ENCODE measurements at regions not wholly inside any gene's neighbourhood (a gene's known extent, or its start where the extent isn't known, plus 50 kb on each side); places are given as distances from the start of the nearest gene placed in this dataset.

DNA sequence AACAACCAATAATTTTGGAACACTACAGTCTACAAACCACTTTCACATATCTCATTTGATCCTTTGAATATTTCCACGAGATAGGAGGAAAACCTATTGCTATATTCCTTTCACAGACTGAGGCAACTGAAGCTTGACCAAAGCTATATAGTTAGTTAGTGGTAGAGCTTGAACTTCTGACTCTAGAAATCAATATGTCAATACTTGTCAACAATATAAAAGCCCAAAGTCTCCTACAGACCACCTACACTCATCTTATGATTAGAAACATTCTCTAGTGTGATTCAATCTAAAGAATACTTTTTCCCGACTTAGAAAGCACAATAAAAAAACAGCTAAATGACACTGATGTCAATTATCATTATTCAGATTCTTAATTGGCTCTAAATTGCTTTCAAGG, 139.4 kb downstream of the RPS29 start:
- CTCF ChIA-PET, result interaction anchor here (0.8 kb wide), 1 partner anchor 15 kb away, joined by 4 read pairs; no protein-coding TSS in a partner anchor
- Histone ChIP-seq H3K36me3 (ENCODE audit: low read depth, low read length) (no peaks in the 10 kb centered on the region), H4K20me1 (ENCODE audit: low read length) (no peaks in the 10 kb centered on the region), H3F3A (ENCODE audit: low read length, unreplicated experiment) (no peaks in the 10 kb centered on the region), H2AFZ (ENCODE audit: low read length) (no peak overlapping the region), H3K9me3 (ENCODE audit: low read length) (no peaks in the 10 kb centered on the region), H3K79me2 (ENCODE audit: low read length) (no peaks in the 10 kb centered on the region), H3K4me3 (ENCODE audit: low read length) (no peak overlapping the region), H3K4me1 (ENCODE audit: insufficient read depth, low read length) (no peaks in the 10 kb centered on the region), H3K27ac (ENCODE audit: low read length) (no peak overlapping the region), H3K9ac (ENCODE audit: low read length) (no peak overlapping the region), H3K27me3 (ENCODE audit: low read length) (peaks cover 35% of the 10 kb centered on the region; the same call in 1 of the 2 replicates), H3K4me2 (ENCODE audit: low read length) (no peak overlapping the region), H3K9me2 (replicated peaks; ENCODE audit: low read length) (no peaks in the 10 kb centered on the region)
- no peak for DNase-seq
- no TSS peak for BruUV-seq (replicated peaks)
- intact Hi-C loops (cut with micrococcal nuclease), result no loop called here
- TF ChIP-seq EZH2 (IDR thresholded peaks at IDR 0.05; ENCODE audit: low read length, unreplicated experiment) (no peak), EZH2phosphoT487 (IDR thresholded peaks at IDR 0.05; ENCODE audit: borderline replicate concordance, low read length) (no peak)
- TF ChIP-seq, protein P1, sequence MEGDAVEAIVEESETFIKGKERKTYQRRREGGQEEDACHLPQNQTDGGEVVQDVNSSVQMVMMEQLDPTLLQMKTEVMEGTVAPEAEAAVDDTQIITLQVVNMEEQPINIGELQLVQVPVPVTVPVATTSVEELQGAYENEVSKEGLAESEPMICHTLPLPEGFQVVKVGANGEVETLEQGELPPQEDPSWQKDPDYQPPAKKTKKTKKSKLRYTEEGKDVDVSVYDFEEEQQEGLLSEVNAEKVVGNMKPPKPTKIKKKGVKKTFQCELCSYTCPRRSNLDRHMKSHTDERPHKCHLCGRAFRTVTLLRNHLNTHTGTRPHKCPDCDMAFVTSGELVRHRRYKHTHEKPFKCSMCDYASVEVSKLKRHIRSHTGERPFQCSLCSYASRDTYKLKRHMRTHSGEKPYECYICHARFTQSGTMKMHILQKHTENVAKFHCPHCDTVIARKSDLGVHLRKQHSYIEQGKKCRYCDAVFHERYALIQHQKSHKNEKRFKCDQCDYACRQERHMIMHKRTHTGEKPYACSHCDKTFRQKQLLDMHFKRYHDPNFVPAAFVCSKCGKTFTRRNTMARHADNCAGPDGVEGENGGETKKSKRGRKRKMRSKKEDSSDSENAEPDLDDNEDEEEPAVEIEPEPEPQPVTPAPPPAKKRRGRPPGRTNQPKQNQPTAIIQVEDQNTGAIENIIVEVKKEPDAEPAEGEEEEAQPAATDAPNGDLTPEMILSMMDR (conservative IDR thresholded peaks at IDR 0.05; ENCODE audit: low read depth, low read length), result no peak
- no peak for ATAC-seq
- POLR2A ChIA-PET (ENCODE audit: unreplicated experiment), result no interaction called here

DNA sequence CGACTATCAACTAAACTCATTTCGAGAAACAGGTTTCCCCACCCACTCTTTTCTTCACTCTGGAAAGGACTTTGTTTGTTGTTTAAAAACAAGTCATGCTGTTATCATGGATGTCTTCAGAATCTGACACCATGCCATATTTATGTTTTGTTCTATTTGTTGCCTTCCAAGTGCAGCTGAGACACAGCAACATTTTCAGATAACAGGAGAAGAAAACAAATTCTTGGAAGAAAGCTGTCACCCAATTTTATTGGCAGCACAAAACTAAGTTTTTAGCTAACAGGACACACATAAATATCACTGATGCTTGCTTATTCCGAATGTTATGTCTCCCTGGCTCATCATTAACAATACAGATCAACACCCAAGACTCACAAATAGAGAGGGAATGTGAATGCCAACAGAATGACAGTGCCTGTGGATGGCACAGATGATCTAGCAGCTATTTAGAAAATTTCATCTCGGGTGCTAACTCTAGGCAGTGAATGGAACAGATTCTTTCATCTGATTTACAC, 147.9 kb downstream of the RPS29 start:
- Histone ChIP-seq H3K9me3 (ENCODE audit: low read length) (0 out of 2 replicates have a peak, but pooled peaks cover 4% of the 10 kb centered on the region), H3K9ac (ENCODE audit: low read length) (no peak overlapping the region), H2AFZ (ENCODE audit: low read length) (no peak overlapping the region), H3K36me3 (ENCODE audit: low read depth, low read length) (no peaks in the 10 kb centered on the region), H4K20me1 (ENCODE audit: low read length) (no peaks in the 10 kb centered on the region), H3K27me3 (ENCODE audit: low read length) (peaks cover 55% of the 10 kb centered on the region), H3K79me2 (ENCODE audit: low read length) (no peaks in the 10 kb centered on the region), H3K9me2 (replicated peaks; ENCODE audit: low read length) (no peaks in the 10 kb centered on the region), H3K27ac (ENCODE audit: low read length) (no peak overlapping the region), H3K4me2 (ENCODE audit: low read length) (no peak overlapping the region), H3K4me3 (ENCODE audit: low read length) (no peak overlapping the region), H3K4me1 (ENCODE audit: insufficient read depth, low read length) (no peaks in the 10 kb centered on the region), H3F3A (ENCODE audit: low read length, unreplicated experiment) (no peaks in the 10 kb centered on the region)
- intact Hi-C loops (cut with micrococcal nuclease), result no loop called here
- DNase-seq, result no peak
- CTCF ChIA-PET, result no interaction called here
- BruUV-seq (replicated peaks), result no TSS peak
- ATAC-seq, result no peak
- POLR2A ChIA-PET (ENCODE audit: unreplicated experiment), result no interaction called here
- no peak for TF ChIP-seq EZH2 (IDR thresholded peaks at IDR 0.05; ENCODE audit: low read length, unreplicated experiment)
- TF ChIP-seq EZH2phosphoT487 (IDR thresholded peaks at IDR 0.05; ENCODE audit: borderline replicate concordance, low read length), result no peak
- TF ChIP-seq, protein P1 (conservative IDR thresholded peaks at IDR 0.05; ENCODE audit: low read depth, low read length), result no peak

DNA sequence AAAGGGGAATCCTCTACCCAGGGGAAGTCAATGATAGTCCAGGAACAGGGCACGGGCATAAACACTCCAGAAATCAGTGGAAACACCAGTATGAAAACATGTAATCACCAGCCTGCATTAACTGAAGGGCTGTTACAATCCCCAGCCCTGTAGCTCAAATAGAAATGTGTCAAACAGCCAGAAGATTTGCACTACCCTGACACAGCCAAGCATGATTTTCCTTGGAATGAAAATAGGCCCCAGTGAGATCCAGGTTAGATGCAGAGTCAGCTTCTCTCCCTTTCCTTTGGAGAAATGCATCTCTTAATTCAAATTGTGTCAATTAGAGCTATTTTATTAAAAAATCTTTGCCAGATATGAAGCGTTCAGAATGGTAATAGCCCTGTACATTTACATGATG, 158.1 kb downstream of the RPS29 start:
- no peak overlapping the region for H3K9ac ChIP-seq (ENCODE audit: low read length)
- no peaks in the 10 kb centered on the region for H4K20me1 ChIP-seq (ENCODE audit: low read length)
- BruUV-seq (replicated peaks), result no TSS peak
- 0 out of 2 replicates have a peak, but pooled peaks cover 13% of the 10 kb centered on the region for H3K9me3 ChIP-seq (ENCODE audit: low read length)
- no peaks in the 10 kb centered on the region for H3K79me2 ChIP-seq (ENCODE audit: low read length)
- H3K27ac ChIP-seq (ENCODE audit: low read length), result no peak overlapping the region
- H3K36me3 ChIP-seq (ENCODE audit: low read depth, low read length), result no peaks in the 10 kb centered on the region
- no peaks in the 10 kb centered on the region for H3K9me2 ChIP-seq (replicated peaks; ENCODE audit: low read length)
- H3K4me3 ChIP-seq (ENCODE audit: low read length), result no peak overlapping the region
- peaks cover 19% of the 10 kb centered on the region for H3K27me3 ChIP-seq (ENCODE audit: low read length)
- ATAC-seq (no peak), DNase-seq (no peak)
- no peaks in the 10 kb centered on the region for H3F3A ChIP-seq (ENCODE audit: low read length, unreplicated experiment)
- 0 out of 2 replicates have a peak, but pooled peaks cover 3% of the 10 kb centered on the region for H3K4me1 ChIP-seq (ENCODE audit: insufficient read depth, low read length)
- intact Hi-C loops (cut with micrococcal nuclease), result no loop called here
- TF ChIP-seq EZH2 (IDR thresholded peaks at IDR 0.05; ENCODE audit: low read length, unreplicated experiment), result no peak
- TF ChIP-seq, protein P1 (conservative IDR thresholded peaks at IDR 0.05; ENCODE audit: low read depth, low read length), result no peak
- TF ChIP-seq EZH2phosphoT487 (IDR thresholded peaks at IDR 0.05; ENCODE audit: borderline replicate concordance, low read length), result no peak
- ChIA-PET CTCF (no interaction called here), POLR2A (ENCODE audit: unreplicated experiment) (no interaction called here)
- H2AFZ ChIP-seq (ENCODE audit: low read length), result no peak overlapping the region
- H3K4me2 ChIP-seq (ENCODE audit: low read length), result no peak overlapping the region
